ENCODE measurements at regions not wholly inside any gene's neighbourhood (a gene's known extent, or its start where the extent isn't known, plus 50 kb on each side); places are given as distances from the start of the nearest gene placed in this dataset.
"Not testable (repeated sequence)": the region's sequence is repeated elsewhere in the genome, so short reads cannot be mapped to it uniquely, and the experiment has no call there.

- not testable (repeated sequence) for H3K36me3 ChIP-seq; H3K4me1 ChIP-seq (replicated peaks); H3K27ac ChIP-seq; H3K9me3 ChIP-seq (replicated peaks); H3K27me3 ChIP-seq (replicated peaks); DNase-seq (ENCODE audit: low read depth in 1 of 2, low spot score in 2 of 2); H3K4me3 ChIP-seq
Measured at GRCh38 chr12:105682821-105683220, 352.3 kb downstream of the C12orf75 start.

- H3K27ac ChIP-seq; H3K36me3 ChIP-seq; H3K27me3 ChIP-seq (replicated peaks); DNase-seq (ENCODE audit: low read depth in 1 of 2, low spot score in 2 of 2); H3K9me3 ChIP-seq (replicated peaks); H3K4me3 ChIP-seq; H3K4me1 ChIP-seq (replicated peaks): not testable (repeated sequence)
Measured at GRCh38 chr12:105683836-105684235, 353.3 kb downstream of the C12orf75 start.

GRCh38 chr12:105698075-105698474, 367.6 kb downstream of the C12orf75 start:
- no peak for DNase-seq (ENCODE audit: low read depth in 1 of 2, low spot score in 2 of 2)

GRCh38 chr12:105699209-105699608, 368.7 kb downstream of the C12orf75 start:
- Histone ChIP-seq H3K4me1 (replicated peaks) (no peaks in the 10 kb centered on the region), H3K27ac (no peak overlapping the region), H3K36me3 (no peaks in the 10 kb centered on the region), H3K4me3 (no peak overlapping the region), H3K9me3 (replicated peaks) (no peaks in the 10 kb centered on the region), H3K27me3 (replicated peaks) (no peaks in the 10 kb centered on the region)
- no peak for DNase-seq (ENCODE audit: low read depth in 1 of 2, low spot score in 2 of 2)

More at GRCh38 chr12:105698075-105698474, 367.6 kb downstream of the C12orf75 start:
- no peaks in the 10 kb centered on the region for H3K9me3 ChIP-seq (replicated peaks)
- no peak overlapping the region for H3K4me3 ChIP-seq
- no peaks in the 10 kb centered on the region for H3K36me3 ChIP-seq
- H3K27ac ChIP-seq: no peak overlapping the region
- no peaks in the 10 kb centered on the region for H3K27me3 ChIP-seq (replicated peaks)
- H3K4me1 ChIP-seq (replicated peaks): no peaks in the 10 kb centered on the region

GRCh38 chr12:105704787-105705186, 374.3 kb downstream of the C12orf75 start:
- no peaks in the 10 kb centered on the region for H3K9me3 ChIP-seq (replicated peaks)
- no peaks in the 10 kb centered on the region for H3K27me3 ChIP-seq (replicated peaks)
- H3K36me3 ChIP-seq: no peaks in the 10 kb centered on the region
- peaks cover 12% of the 10 kb centered on the region for H3K4me1 ChIP-seq (replicated peaks)
- H3K27ac ChIP-seq: no peak overlapping the region
- no peak for DNase-seq (ENCODE audit: low read depth in 1 of 2, low spot score in 2 of 2)
- H3K4me3 ChIP-seq: no peak overlapping the region

GRCh38 chr12:105705235-105705634, 374.7 kb downstream of the C12orf75 start:
- H3K4me3 ChIP-seq: no peak overlapping the region

GRCh38 chr12:105705765-105706164, 375.3 kb downstream of the C12orf75 start:
- Histone ChIP-seq H3K27me3 (replicated peaks) (no peaks in the 10 kb centered on the region), H3K9me3 (replicated peaks) (no peaks in the 10 kb centered on the region), H3K36me3 (no peaks in the 10 kb centered on the region), H3K4me1 (replicated peaks) (peaks cover 12% of the 10 kb centered on the region), H3K4me3 (no peak overlapping the region), H3K27ac (no peak overlapping the region)
- DNase-seq (ENCODE audit: low read depth in 1 of 2, low spot score in 2 of 2): peak in 1 of 2 experiments; percentile 52

More at GRCh38 chr12:105705235-105705634, 374.7 kb downstream of the C12orf75 start:
- H3K9me3 ChIP-seq (replicated peaks): no peaks in the 10 kb centered on the region
- no peaks in the 10 kb centered on the region for H3K27me3 ChIP-seq (replicated peaks)
- no peak overlapping the region for H3K27ac ChIP-seq
- H3K36me3 ChIP-seq: no peaks in the 10 kb centered on the region
- no peak for DNase-seq (ENCODE audit: low read depth in 1 of 2, low spot score in 2 of 2)
- H3K4me1 ChIP-seq (replicated peaks): peaks cover 12% of the 10 kb centered on the region

- H3K9me3 ChIP-seq (replicated peaks): no peaks in the 10 kb centered on the region
- H3K4me1 ChIP-seq (replicated peaks): peaks cover 12% of the 10 kb centered on the region
- no peaks in the 10 kb centered on the region for H3K36me3 ChIP-seq
- peak in 1 of 2 experiments; percentile 38 for DNase-seq (ENCODE audit: low read depth in 1 of 2, low spot score in 2 of 2)
- H3K4me3 ChIP-seq: no peak overlapping the region
- H3K27me3 ChIP-seq (replicated peaks): no peaks in the 10 kb centered on the region
- H3K27ac ChIP-seq: no peak overlapping the region
Measured at GRCh38 chr12:105706321-105706972, 376.0 kb downstream of the C12orf75 start.

- Histone ChIP-seq H3K4me1 (replicated peaks) (peaks cover 12% of the 10 kb centered on the region), H3K4me3 (no peak overlapping the region), H3K9me3 (replicated peaks) (no peaks in the 10 kb centered on the region), H3K27ac (no peak overlapping the region), H3K36me3 (no peaks in the 10 kb centered on the region), H3K27me3 (replicated peaks) (no peaks in the 10 kb centered on the region)
- no peak for DNase-seq (ENCODE audit: low read depth in 1 of 2, low spot score in 2 of 2)
Measured at GRCh38 chr12:105706973-105707334, 376.5 kb downstream of the C12orf75 start.

- no peak for DNase-seq (ENCODE audit: low read depth in 1 of 2, low spot score in 2 of 2)
- Histone ChIP-seq H3K36me3 (no peaks in the 10 kb centered on the region), H3K9me3 (replicated peaks) (no peaks in the 10 kb centered on the region), H3K4me1 (replicated peaks) (no peaks in the 10 kb centered on the region), H3K27me3 (replicated peaks) (no peaks in the 10 kb centered on the region), H3K4me3 (no peak overlapping the region), H3K27ac (no peak overlapping the region)
Measured at GRCh38 chr12:105713606-105714305, 383.3 kb downstream of the C12orf75 start.

- no peak for DNase-seq (ENCODE audit: low read depth in 1 of 2, low spot score in 2 of 2)
- Histone ChIP-seq H3K27ac (no peak overlapping the region), H3K4me1 (replicated peaks) (no peaks in the 10 kb centered on the region), H3K36me3 (no peaks in the 10 kb centered on the region), H3K27me3 (replicated peaks) (no peaks in the 10 kb centered on the region), H3K9me3 (replicated peaks) (no peaks in the 10 kb centered on the region), H3K4me3 (no peak overlapping the region)
Measured at GRCh38 chr12:105716621-105717020, 386.1 kb downstream of the C12orf75 start.

- no peak for DNase-seq (ENCODE audit: low read depth in 1 of 2, low spot score in 2 of 2)
- Histone ChIP-seq H3K4me3 (no peak overlapping the region), H3K27ac (no peak overlapping the region), H3K4me1 (replicated peaks) (no peaks in the 10 kb centered on the region), H3K27me3 (replicated peaks) (no peaks in the 10 kb centered on the region), H3K9me3 (replicated peaks) (no peaks in the 10 kb centered on the region), H3K36me3 (no peaks in the 10 kb centered on the region)
Measured at GRCh38 chr12:105721051-105721825, 390.7 kb downstream of the C12orf75 start.

- Histone ChIP-seq H3K27ac (no peak overlapping the region), H3K9me3 (replicated peaks) (no peaks in the 10 kb centered on the region), H3K36me3 (no peaks in the 10 kb centered on the region), H3K27me3 (replicated peaks) (no peaks in the 10 kb centered on the region), H3K4me3 (no peak overlapping the region), H3K4me1 (replicated peaks) (no peaks in the 10 kb centered on the region)
- no peak for DNase-seq (ENCODE audit: low read depth in 1 of 2, low spot score in 2 of 2)
Measured at GRCh38 chr12:105721891-105722290, 391.4 kb downstream of the C12orf75 start.

- H3K4me3 ChIP-seq: no peak overlapping the region
- no peak for DNase-seq (ENCODE audit: low read depth in 1 of 2, low spot score in 2 of 2)
- H3K4me1 ChIP-seq (replicated peaks): no peaks in the 10 kb centered on the region
- H3K9me3 ChIP-seq (replicated peaks): no peaks in the 10 kb centered on the region
- no peaks in the 10 kb centered on the region for H3K27me3 ChIP-seq (replicated peaks)
- no peak overlapping the region for H3K27ac ChIP-seq
- no peaks in the 10 kb centered on the region for H3K36me3 ChIP-seq
Measured at GRCh38 chr12:105723066-105723465, 392.6 kb downstream of the C12orf75 start.

All from SJSA1 (cell line).